Endothelial cell of umbilical vein (primary cell): ENCODE measurements at regions not wholly inside any gene's neighbourhood (a gene's known extent, or its start where the extent isn't known, plus 50 kb on each side); places are given as distances from the start of the nearest gene placed in this dataset.

Source experiments
- BruUV-seq: library from RNA; stranded (reverse); fragments of 400-500 nt; replicated peaks from 2 replicates; lab custom pipeline; 2021; lab: Mats Ljungman, UMichigan
- CTCF ChIA-PET: fragments of 300-600, 350-600 bp; sonication (Branson Sonifier 250); formaldehyde crosslinking; loops from one replicate; lab custom pipeline; 2021; ENCODE audit warnings: antibody characterized with exemption, inconsistent platforms; lab: Charles Lee
- POLR2A ChIA-PET: fragments of 300-600, 350-600 bp; sonication (Branson Sonifier 250); formaldehyde crosslinking; loops from one replicate; lab custom pipeline; 2021; ENCODE audit warnings: antibody characterized with exemption, inconsistent platforms; lab: Charles Lee
- DNase-seq: peaks from one replicate; pipeline ENCODE4 v3.0.0-alpha.2; 2011; ENCODE audit warnings: low read depth, low spot score
- FAIRE-seq: peaks from 2 replicates; lab custom pipeline; 2011; peaks lifted over from hg19 to GRCh38; lab: Jason Lieb, UNC
- H2AFZ ChIP-seq: 2 replicates; pipeline ENCODE4 v1.6.0; 2012; ENCODE audit warnings: low read depth, low read length, control low read depth, inconsistent platforms
- H3K27ac ChIP-seq: 2 replicates; pipeline ENCODE4 v1.5.1; 2011; ENCODE audit warnings: low read depth, mild to moderate bottlenecking, control low read depth, low read length, moderate library complexity; ENCODE audit not compliant: insufficient read depth
- H3K27me3 ChIP-seq, 2 experiments: 2 replicates each; pipeline versions ENCODE4 v1.6.0 to v1.6.1; 2011; ENCODE audit warnings: low read length in 2 of 2, mixed read lengths in 1 of 2; ENCODE audit not compliant: control insufficient read depth in 2 of 2, insufficient read depth in 2 of 2
- H3K36me3 ChIP-seq, 2 experiments: 2 replicates in 1 of 2; 3 replicates in 1 of 2; pipeline ENCODE4 v1.5.1; 2011; ENCODE audit warnings: low read length in 2 of 2, mild to moderate bottlenecking in 1 of 2, moderate library complexity in 1 of 2; ENCODE audit not compliant: control insufficient read depth in 2 of 2, insufficient read depth in 2 of 2; ENCODE audit errors: extremely low read depth in 1 of 2
- H3K4me1 ChIP-seq: 3 replicates; pipeline ENCODE4 v1.5.1; 2011; ENCODE audit warnings: mild to moderate bottlenecking, low read length; ENCODE audit not compliant: control insufficient read depth, insufficient read depth; ENCODE audit errors: extremely low read depth
- H3K4me2 ChIP-seq: 2 replicates; pipeline ENCODE4 v1.6.1; 2011; ENCODE audit warnings: low read length, control low read depth, mixed read lengths; ENCODE audit not compliant: insufficient read depth
- H3K4me3 ChIP-seq, 3 experiments: fragments of 200-600 bp in 1 of 3; sonication (generic), shearing (Covaris generic) in 1 of 3; replicated peaks in 1 of 3; 2 replicates each; pipeline ENCODE4 v1.5.1; 2011 to 2016; ENCODE audit warnings: control low read depth in 3 of 3, low read length in 3 of 3, mild to moderate bottlenecking in 2 of 3, inconsistent platforms in 1 of 3, low read depth in 1 of 3, moderate library complexity in 1 of 3; ENCODE audit not compliant: insufficient read depth in 1 of 3
- H3K79me2 ChIP-seq: 2 replicates; pipeline ENCODE4 v1.6.0; 2012; ENCODE audit warnings: low read length, inconsistent platforms; ENCODE audit not compliant: control insufficient read depth, insufficient read depth
- H3K9ac ChIP-seq: replicated peaks from 2 replicates; pipeline ENCODE3; 2011; ENCODE audit warnings: low read length, control low read depth; ENCODE audit not compliant: insufficient read depth; ENCODE audit errors: extremely low read depth
- H3K9me1 ChIP-seq: replicated peaks from 3 replicates; pipeline ENCODE4 v1.6.0; 2011; ENCODE audit warnings: mild to moderate bottlenecking, low read length; ENCODE audit not compliant: control insufficient read depth, insufficient read depth; ENCODE audit errors: extremely low read depth
- H3K9me3 ChIP-seq: replicated peaks from 2 replicates; pipeline ENCODE4 v1.5.1; 2012; ENCODE audit warnings: low read length, inconsistent platforms; ENCODE audit not compliant: control insufficient read depth, insufficient read depth
- H4K20me1 ChIP-seq: replicated peaks from 2 replicates; pipeline ENCODE3; 2011; ENCODE audit warnings: mild to moderate bottlenecking, low read length; ENCODE audit not compliant: control insufficient read depth, insufficient read depth; ENCODE audit errors: extremely low read depth
- CTCF ChIP-seq, 2 donors: IDR thresholded peaks; 1 replicate in 1 of 2; 2 replicates in 1 of 2; pipeline ENCODE4 v1.5.1; 2011; ENCODE audit warnings: low read length in 2 of 2, mild to moderate bottlenecking in 2 of 2, moderate library complexity in 2 of 2, control low read depth in 1 of 2, inconsistent platforms in 1 of 2, low read depth in 1 of 2; ENCODE audit not compliant: insufficient read depth in 1 of 2; ENCODE audit errors: extremely low read depth in 1 of 2
- EZH2 ChIP-seq: IDR thresholded peaks from 2 replicates; pipeline ENCODE4 v1.6.1; 2012; ENCODE audit warnings: borderline replicate concordance, low read depth, mild to moderate bottlenecking, moderate library complexity, low read length, inconsistent platforms; ENCODE audit not compliant: severe bottlenecking
- FOS ChIP-seq: IDR thresholded peaks from 2 replicates; pipeline ENCODE4 v1.6.1; 2011; ENCODE audit warnings: mild to moderate bottlenecking, low read length, moderate library complexity, borderline replicate concordance; ENCODE audit not compliant: insufficient read depth
- JUN ChIP-seq: IDR thresholded peaks from 2 replicates; pipeline ENCODE4 v1.6.1; 2011; ENCODE audit warnings: borderline replicate concordance, low read depth; ENCODE audit not compliant: insufficient read length, insufficient read depth
- MAX ChIP-seq: IDR thresholded peaks from 2 replicates; pipeline ENCODE4 v1.6.1; 2011; ENCODE audit not compliant: insufficient read depth, insufficient read length
- MYC ChIP-seq: IDR thresholded peaks from one replicate; pipeline ENCODE4 v1.6.1; 2011; ENCODE audit warnings: mild to moderate bottlenecking, low read depth, low read length
- POLR2A ChIP-seq: IDR thresholded peaks from 2 replicates; pipeline ENCODE4 v1.6.1; 2012; ENCODE audit warnings: low read depth, mild to moderate bottlenecking, control low read depth, low read length
- POLR2AphosphoS5 ChIP-seq: IDR thresholded peaks from 2 replicates; pipeline ENCODE4 v1.6.1; 2012; ENCODE audit warnings: low read depth, mild to moderate bottlenecking, control low read depth, low read length, moderate library complexity; ENCODE audit not compliant: insufficient read depth
- dilution Hi-C: fragments of 300-500 bp; cut with MboI; formaldehyde crosslinking; loops from one replicate; pipeline ENCODE4 v1.15.0; 2019; ENCODE audit warnings: low sequenced_read_pairs; ENCODE audit not compliant: extremely low pct_ligation_motif_present
- intact Hi-C: fragments of 100-400 bp; cut with micrococcal nuclease; formaldehyde crosslinking; loops from one replicate; pipeline ENCODE4 v1.10.0; 2022

GRCh38 chr18:73826098-73826497 is 321.5 kb downstream of the FBXO15 start:
- H3K27ac ChIP-seq = no peak overlapping the region
- FAIRE-seq (no peak), DNase-seq (no peak)
- H2AFZ ChIP-seq = no peak overlapping the region
- ChIA-PET CTCF (no interaction called here), POLR2A (no interaction called here)
- no peak overlapping the region for H3K4me2 ChIP-seq
- H3K36me3 ChIP-seq = no peaks in the 10 kb centered on the region
- dilution Hi-C loops = no loop called here
- no peaks in the 10 kb centered on the region for H3K4me1 ChIP-seq
- no TSS peak for BruUV-seq
- intact Hi-C loops = no loop called here
- H3K79me2 ChIP-seq = no peaks in the 10 kb centered on the region
- TF ChIP-seq MAX (no peak), JUN (no peak), FOS (no peak), MYC (no peak), EZH2 (no peak), POLR2AphosphoS5 (no peak)
- no peak overlapping the region for H3K9ac ChIP-seq
- H3K4me3 ChIP-seq = no peak overlapping the region
- no peaks in the 10 kb centered on the region for H3K27me3 ChIP-seq
- H3K9me1 ChIP-seq = no peaks in the 10 kb centered on the region
- H4K20me1 ChIP-seq = no peaks in the 10 kb centered on the region
- H3K9me3 ChIP-seq = peaks cover 2% of the 10 kb centered on the region

GRCh38 chr18:73824671-73825070 is 323.0 kb downstream of the FBXO15 start:
- BruUV-seq = no TSS peak
- no peaks in the 10 kb centered on the region for H4K20me1 ChIP-seq
- intact Hi-C loops = no loop called here
- ChIA-PET POLR2A (no interaction called here), CTCF (no interaction called here)
- H3K4me2 ChIP-seq = no peak overlapping the region
- TF ChIP-seq MAX (no peak), POLR2A (no peak), JUN (no peak), POLR2AphosphoS5 (no peak), FOS (no peak), CTCF (IDR thresholded peaks at IDR 0.05; ENCODE audit: extremely low read depth in 1 of 2, insufficient read depth in 1 of 2, low read depth in 1 of 2, low read length in 2 of 2) (no peak), MYC (no peak), EZH2 (no peak)
- H2AFZ ChIP-seq = no peak overlapping the region
- DNase-seq = no peak
- no peaks in the 10 kb centered on the region for H3K36me3 ChIP-seq
- H3K9ac ChIP-seq = no peak overlapping the region
- no peaks in the 10 kb centered on the region for H3K4me1 ChIP-seq
- no peak for FAIRE-seq
- H3K9me3 ChIP-seq = no peaks in the 10 kb centered on the region
- no peaks in the 10 kb centered on the region for H3K27me3 ChIP-seq
- H3K27ac ChIP-seq = no peak overlapping the region
- H3K9me1 ChIP-seq = no peaks in the 10 kb centered on the region
- H3K4me3 ChIP-seq = no peak overlapping the region
- no peaks in the 10 kb centered on the region for H3K79me2 ChIP-seq
- dilution Hi-C loops = no loop called here
